ENCODE measurements at regions not wholly inside any gene's neighbourhood (a gene's known extent, or its start where the extent isn't known, plus 50 kb on each side); places are given as distances from the start of the nearest gene placed in this dataset.
"Not testable (repeated sequence)": the region's sequence is repeated elsewhere in the genome, so short reads cannot be mapped to it uniquely, and the experiment has no call there.

- TF ChIP-seq POLR2A, CTCF (IDR thresholded peaks at IDR 0.05): not testable (repeated sequence)
Observed at GRCh38 chr1:65621721-65622120, 171.0 kb upstream of the PDE4B start.

Measured in right lobe of liver (tissue), 4 donors.